ENCODE measurements at regions not wholly inside any gene's neighbourhood (a gene's known extent, or its start where the extent isn't known, plus 50 kb on each side); places are given as distances from the start of the nearest gene placed in this dataset.
"Not testable (repeated sequence)": the region's sequence is repeated elsewhere in the genome, so short reads cannot be mapped to it uniquely, and the experiment has no call there.

GRCh38 chr17:46445411-46445810 is 66.9 kb upstream of the LRRC37A2 start:
- not testable (repeated sequence) for TF ChIP-seq EZH2phosphoT487 (IDR thresholded peaks at IDR 0.05; ENCODE audit: insufficient read depth, low read depth); EZH2 (IDR thresholded peaks at IDR 0.05; ENCODE audit: insufficient read depth, poor library complexity, severe bottlenecking)
